T-helper 9 cell (primary cell): ENCODE measurements at regions not wholly inside any gene's neighbourhood (a gene's known extent, or its start where the extent isn't known, plus 50 kb on each side); places are given as distances from the start of the nearest gene placed in this dataset.

Experiments used
- DNase-seq: peaks from one replicate; pipeline ENCODE4 v3.0.0-alpha.2; 2020

DNA sequence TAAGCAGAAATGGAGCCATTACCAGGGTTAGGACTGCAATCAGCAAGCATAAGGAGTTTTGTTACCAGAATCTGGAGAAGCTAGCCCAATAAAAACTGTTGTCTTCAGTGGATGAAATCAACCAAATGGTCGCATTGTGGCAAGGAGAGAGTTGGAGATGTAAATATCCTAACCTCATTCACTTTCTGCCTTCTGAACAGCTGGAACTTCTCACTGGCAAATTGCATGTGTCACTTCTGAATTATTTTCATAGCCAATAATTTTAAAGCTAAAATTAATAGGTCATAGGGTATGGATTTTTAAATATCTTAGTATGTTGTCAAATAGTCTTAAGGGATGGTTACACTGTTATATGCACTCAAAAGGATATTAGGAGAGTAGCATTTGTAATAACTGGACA is 121.6 kb downstream of the SUCNR1 start:
- DNase-seq, result no peak

DNA sequence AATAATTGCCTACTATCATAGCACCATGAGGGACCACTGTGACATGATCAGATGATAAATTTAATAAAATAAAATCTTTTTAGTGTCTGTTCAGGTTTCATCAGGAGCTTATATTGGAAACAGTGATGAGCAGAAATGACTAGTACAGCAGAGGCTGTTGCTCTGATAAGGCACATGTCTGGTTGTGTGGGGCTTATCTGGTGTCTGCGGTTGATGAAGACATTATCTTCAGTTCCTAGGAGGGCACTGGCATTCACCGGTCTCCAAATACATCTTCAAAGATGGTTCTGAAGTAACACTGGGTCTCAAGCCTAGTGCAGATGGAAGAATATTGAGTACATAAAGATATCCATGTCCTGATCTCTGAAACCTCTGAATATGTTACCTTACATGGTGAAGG is 125.3 kb downstream of the SUCNR1 start:
- DNase-seq, result no peak

- no peak for DNase-seq
Measured at GRCh38 chr3:151999936-152000335, 126.5 kb downstream of the SUCNR1 start.

DNA sequence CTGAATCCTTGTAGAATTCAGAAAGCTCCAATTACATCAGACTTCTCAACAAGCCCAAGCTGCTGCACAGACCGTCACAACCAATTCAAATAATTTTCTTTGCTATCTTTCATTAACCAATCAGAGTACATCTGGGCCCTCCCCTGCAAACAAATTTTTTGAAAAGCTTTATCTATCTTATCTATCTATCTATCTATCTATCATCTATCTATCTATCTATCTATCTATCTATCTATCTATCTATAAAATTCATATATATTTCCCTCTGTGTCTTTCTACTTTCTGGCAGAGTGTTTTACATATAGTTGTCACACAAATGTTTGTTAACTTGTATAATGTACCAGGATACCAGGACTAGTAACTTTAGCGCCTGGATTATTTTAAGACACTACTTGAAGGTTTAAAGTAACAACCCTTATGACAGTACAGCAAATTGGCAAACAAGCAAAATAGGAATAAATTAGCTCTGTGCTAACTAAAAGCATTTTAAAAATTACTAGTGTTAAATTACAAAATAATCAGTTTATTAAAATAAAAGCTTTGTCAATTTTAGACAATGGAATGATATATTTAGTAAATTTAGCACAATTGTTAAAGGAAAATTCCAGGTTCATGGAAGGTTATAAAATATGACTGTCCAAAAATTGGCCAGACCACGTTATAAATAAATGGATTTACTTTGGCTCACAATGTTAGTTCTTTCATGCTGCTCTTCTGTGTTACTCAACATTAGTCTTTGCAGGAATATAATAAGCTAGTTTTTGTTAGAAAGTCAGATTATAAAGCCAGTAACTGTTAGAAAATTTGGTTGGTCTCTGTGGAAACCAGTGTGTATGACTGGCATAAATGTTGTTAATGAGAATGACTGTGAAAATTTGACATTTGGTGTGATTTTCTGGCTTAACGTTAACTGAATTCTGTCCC is 138.6 kb downstream of the SUCNR1 start:
- no peak for DNase-seq

DNA sequence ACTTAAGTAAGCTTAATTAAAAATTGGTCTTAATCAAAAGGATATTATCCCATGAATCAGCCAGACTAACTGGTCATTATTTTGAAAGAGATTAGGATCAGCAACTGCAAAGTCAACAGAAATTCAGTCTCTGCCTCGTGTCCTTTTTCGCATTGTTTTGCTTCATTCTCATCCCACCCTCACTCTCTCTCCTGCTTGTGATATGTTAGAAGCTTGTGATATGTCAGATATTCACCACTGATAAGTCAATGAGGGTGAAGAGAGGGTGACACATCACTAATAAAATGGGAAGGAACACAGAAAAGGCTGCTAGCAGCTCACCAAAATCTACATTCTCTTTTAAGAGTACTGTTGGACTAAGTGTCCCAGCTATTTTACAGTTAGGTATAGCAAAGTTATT is 146.1 kb downstream of the SUCNR1 start:
- DNase-seq, result no peak

DNA sequence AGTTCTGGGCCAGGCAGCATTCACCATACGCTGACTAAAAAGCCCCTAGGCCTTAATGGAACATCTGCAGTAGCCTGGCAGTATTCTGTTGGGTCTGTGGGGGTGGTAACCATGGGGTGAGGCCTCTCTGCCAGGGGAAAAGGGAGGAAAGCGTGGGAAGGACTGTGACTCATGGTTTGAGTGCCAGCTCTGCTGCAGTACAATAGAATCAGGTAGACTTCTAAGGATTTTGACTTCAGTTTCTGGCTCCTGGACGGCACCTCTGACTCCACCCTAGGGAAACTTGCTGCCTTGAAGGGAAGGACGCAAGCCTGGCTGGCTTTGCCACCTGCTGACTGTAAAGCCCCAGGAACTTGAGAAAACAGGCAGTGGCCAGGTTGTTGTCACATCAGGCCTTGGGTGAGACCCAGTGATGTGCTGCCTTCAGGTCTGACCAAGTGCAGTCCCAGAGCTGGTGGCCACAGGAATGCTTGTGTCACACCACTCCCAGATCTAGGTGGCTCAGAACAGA is 148.6 kb downstream of the SUCNR1 start:
- no peak for DNase-seq

- no peak for DNase-seq
Measured at GRCh38 chr3:152026033-152026556, 152.7 kb downstream of the SUCNR1 start.

GRCh38 chr3:152030320-152030719 is 156.9 kb downstream of the SUCNR1 start:
- no peak for DNase-seq

DNA sequence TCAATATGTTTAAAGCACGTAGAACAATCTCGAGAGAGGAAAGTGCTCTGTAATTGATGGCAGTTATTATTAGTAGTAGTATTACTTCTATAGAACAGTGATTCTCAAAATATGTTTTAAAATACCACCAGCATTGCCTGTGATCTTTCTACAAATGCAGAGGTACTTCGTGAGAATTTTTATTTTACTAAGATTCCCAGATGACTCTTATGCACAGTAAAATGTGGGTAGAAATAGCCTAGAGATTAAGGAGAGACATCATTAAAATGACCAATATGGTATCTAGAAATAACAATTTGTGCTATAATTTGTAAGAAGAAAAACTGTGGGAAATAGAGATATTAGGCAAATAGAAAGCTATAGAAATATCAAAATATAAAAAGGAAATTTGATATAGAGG is 157.9 kb downstream of the SUCNR1 start:
- no peak for DNase-seq

DNA sequence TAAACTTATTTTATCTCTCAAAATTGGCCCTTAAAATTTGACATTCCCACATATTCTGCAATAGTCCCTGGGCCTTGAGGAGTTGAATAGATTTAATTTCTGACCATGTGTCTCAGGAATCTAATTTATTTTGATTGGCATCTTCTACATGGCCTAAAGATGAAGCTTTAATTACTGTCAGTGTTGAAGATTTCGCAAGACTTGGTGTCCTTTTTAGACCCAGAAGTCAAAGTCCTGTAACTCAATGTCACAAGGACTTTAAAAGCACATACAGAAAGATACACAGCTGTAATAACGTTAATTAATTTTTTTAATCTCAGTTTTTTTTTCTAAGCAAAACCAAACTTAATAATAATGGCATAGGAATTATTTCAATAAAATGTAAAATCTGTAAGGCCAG is 163.9 kb downstream of the SUCNR1 start:
- DNase-seq, result no peak

DNA sequence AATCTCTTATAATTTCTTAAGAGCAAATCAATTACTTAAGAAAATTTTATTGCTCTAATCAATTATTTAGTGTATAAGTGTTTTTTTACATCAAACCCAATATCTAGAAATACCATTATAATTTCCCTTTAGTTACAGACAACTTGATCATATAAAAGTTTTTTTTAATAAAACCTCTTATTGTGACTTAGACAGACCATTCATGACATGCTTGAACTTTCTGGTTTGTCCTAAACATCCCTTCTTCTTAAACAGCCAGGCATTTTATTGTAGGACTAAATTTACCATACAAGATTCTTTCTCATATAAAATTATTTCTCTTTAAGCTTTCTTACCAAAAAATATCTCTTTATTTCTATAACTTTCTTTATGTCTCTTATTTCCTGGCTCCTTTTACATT is 164.5 kb downstream of the SUCNR1 start:
- no peak for DNase-seq

- no peak for DNase-seq
Measured at GRCh38 chr3:152038490-152038889, 165.0 kb downstream of the SUCNR1 start.

DNA sequence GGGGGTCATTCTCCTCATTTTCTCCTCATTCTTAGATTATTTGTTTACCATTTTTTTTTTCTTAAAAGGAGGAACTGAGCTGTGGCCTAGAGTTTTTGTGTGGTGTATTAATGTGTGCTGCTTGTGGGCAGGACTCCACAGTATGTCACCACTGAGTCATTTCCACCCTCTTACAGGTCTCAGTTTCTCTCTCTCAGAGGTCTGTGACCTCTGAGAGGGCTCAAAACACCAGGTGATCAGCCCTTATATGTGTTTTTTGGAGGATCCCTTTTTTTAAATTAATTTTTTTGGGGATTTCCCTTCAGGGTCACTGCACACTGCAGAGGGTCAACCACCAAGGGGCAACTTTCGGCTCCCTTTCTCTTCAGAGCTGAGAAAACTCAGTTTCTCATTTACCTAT is 166.4 kb downstream of the SUCNR1 start:
- no peak for DNase-seq

- no peak for DNase-seq
Measured at GRCh38 chr3:152040319-152040718, 166.9 kb downstream of the SUCNR1 start.

DNA sequence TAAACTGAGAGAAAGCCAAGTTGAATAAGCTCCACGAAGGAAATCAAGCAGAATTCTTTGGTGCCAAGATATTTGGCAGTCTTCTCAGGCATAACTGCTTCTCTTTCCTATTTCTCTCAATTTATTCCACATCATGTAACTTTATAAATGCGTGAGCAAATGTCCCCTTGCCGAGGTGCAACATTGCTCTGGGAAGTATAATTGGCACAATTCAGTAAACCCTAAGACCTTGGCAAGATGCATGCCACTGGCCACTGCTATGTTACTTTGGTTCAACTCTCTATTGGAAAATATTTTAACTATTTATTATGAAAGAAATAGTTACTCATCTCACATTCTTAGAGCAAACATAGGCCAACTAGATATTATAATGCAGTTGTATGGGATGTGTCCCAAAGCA is 170.2 kb downstream of the SUCNR1 start:
- no peak for DNase-seq

- DNase-seq, result no peak
Measured at GRCh38 chr3:152046280-152046679, 172.8 kb downstream of the SUCNR1 start.

GRCh38 chr3:152047465-152047864 is 174.0 kb downstream of the SUCNR1 start:
- no peak for DNase-seq

- DNase-seq, result no peak
Measured at GRCh38 chr3:152048831-152049230, 175.4 kb downstream of the SUCNR1 start.

- no peak for DNase-seq
Measured at GRCh38 chr3:152050903-152051302, 177.5 kb downstream of the SUCNR1 start.

DNA sequence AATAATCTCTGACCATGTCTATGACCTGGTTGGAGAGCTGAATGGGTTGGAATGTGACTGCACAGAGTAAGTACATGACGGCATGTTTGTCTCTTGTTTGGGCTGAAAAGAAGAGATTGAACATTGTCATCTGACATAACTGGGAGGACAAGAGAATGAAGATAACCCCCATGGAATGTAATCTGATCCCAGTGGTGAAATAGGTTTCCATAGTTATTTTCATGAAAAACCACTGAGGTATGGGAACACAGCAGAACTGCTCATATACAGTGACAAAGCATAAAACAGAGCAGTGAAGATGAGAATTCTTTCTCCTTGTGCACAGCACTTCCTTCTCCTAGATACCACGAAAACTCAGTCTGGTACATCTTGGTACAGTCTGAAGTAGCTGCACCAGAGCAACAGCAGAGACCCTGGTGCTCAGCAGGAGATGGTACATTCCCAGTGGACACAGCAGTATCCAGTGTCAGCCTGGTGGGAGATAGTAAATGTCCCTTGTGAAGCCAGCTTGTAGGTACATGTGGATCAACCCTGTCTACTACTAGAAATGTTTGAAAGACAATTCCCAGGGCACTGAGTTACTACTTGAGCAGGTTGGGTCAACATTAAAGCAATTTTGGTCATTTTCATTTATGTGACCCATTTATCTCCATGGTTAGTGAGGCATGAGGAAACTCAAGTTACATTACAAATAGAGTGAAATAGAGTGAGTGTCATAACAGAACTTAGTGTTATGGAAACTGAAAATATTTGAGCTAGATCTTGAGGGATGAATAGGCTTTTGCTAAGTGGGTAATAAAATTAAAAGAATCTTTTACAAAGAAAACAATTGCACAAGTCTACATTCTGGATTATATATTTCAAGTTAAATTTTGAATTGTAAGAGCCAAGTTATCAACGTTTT is 178.3 kb downstream of the SUCNR1 start:
- DNase-seq, result no peak

DNA sequence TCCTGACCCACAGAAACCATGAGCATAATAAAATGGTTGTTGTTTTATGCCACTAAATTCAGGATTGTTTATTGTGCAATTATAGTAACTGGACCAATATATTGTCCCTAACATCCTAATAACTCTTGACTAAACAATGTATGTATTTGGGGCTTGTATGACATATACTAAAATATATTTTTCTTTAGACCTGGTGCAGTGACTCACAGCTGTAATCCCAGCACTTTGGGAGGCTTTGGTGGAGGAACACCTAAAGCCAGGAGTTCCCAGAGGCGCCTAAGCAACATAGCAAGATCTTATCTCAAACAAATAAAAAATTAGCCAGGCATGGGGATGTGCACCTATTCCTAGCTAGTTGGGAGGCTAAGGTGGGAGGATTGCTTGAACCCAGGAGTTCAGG is 180.4 kb downstream of the SUCNR1 start:
- no peak for DNase-seq

- no peak for DNase-seq
Measured at GRCh38 chr3:152054315-152054714, 180.9 kb downstream of the SUCNR1 start.

GRCh38 chr3:152056073-152056472 is 182.6 kb downstream of the SUCNR1 start:
- DNase-seq, result no peak
